Right lobe of liver (tissue), 4 donors: ENCODE measurements at regions not wholly inside any gene's neighbourhood (a gene's known extent, or its start where the extent isn't known, plus 50 kb on each side); places are given as distances from the start of the nearest gene placed in this dataset.

Source experiments
- CTCF ChIP-seq, 4 donors: fragments of 200-600 bp in 3 of 4; fragments of 450-650 bp in 1 of 4; IDR thresholded peaks; one replicate each; pipeline versions ENCODE4 v1.5.1 to v1.8.0; 2016 to 2022; ENCODE audit warnings: antibody characterized with exemption in 4 of 4, mild to moderate bottlenecking in 2 of 4
- POLR2A ChIP-seq: fragments of 450-650 bp; IDR thresholded peaks from one replicate; pipeline ENCODE4 v1.6.1; 2017; ENCODE audit warnings: antibody characterized with exemption, mild to moderate bottlenecking
- donor health status: DM: no; HTN: no; CAD: no.
- donor health status: DM: no; HTN: no; CAD: no.
- donor health status: DM: no; HTN: yes; CAD: no.

GRCh38 chr5:159489779-159490178 is 159.5 kb upstream of the IL12B start:
- TF ChIP-seq CTCF (IDR thresholded peaks at IDR 0.05) (no peak), POLR2A (no peak)
